Gastrocnemius medialis (tissue), 4 donors: ENCODE measurements at regions not wholly inside any gene's neighbourhood (a gene's known extent, or its start where the extent isn't known, plus 50 kb on each side); places are given as distances from the start of the nearest gene placed in this dataset.

ENCODE experiments used
- POLR2A ChIP-seq, 2 donors: fragments of 450-650 bp; IDR thresholded peaks; one replicate each; pipeline ENCODE4 v1.6.1; 2017; ENCODE audit warnings: antibody characterized with exemption in 2 of 2, mild to moderate bottlenecking in 2 of 2, moderate library complexity in 2 of 2
- TF ChIP-seq, protein P1 (sequence below), 5 experiments: fragments of 450-650 bp in 3 of 5; fragments of 200-600 bp in 2 of 5; sonication (generic) in 2 of 5; IDR thresholded peaks in 4 of 5; conservative IDR thresholded peaks in 1 of 5; 1 replicate in 4 of 5; 2 replicates in 1 of 5; pipeline ENCODE4 v1.5.1; 2016 to 2019; ENCODE audit warnings: antibody characterized with exemption in 5 of 5, mild to moderate bottlenecking in 3 of 5, moderate library complexity in 3 of 5

DNA sequence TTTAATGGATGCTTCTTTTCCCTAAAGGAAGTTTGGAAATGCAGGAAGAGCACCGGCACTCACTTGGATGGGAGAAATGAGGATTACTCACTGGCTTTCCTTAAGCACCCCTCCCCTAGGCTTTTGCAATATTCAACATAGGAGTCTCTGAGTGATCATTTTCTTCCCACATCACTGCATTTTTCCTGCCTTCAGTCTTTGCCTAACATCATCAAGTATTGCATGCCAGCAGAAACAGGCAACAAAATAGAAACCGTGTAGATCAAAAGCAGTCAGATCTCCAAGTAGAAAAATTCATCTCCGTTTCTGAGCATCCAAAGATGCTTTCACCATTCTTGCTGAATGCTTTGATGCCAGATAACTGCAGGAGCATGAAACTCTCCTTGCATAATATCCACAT is 119.9 kb downstream of the ADCYAP1R1 start:
- TF ChIP-seq, protein P1, sequence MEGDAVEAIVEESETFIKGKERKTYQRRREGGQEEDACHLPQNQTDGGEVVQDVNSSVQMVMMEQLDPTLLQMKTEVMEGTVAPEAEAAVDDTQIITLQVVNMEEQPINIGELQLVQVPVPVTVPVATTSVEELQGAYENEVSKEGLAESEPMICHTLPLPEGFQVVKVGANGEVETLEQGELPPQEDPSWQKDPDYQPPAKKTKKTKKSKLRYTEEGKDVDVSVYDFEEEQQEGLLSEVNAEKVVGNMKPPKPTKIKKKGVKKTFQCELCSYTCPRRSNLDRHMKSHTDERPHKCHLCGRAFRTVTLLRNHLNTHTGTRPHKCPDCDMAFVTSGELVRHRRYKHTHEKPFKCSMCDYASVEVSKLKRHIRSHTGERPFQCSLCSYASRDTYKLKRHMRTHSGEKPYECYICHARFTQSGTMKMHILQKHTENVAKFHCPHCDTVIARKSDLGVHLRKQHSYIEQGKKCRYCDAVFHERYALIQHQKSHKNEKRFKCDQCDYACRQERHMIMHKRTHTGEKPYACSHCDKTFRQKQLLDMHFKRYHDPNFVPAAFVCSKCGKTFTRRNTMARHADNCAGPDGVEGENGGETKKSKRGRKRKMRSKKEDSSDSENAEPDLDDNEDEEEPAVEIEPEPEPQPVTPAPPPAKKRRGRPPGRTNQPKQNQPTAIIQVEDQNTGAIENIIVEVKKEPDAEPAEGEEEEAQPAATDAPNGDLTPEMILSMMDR (IDR thresholded peaks at IDR 0.05 in 4 of 5, conservative IDR thresholded peaks at IDR 0.05 in 1 of 5), result no peak
- no peak for TF ChIP-seq POLR2A (IDR thresholded peaks at IDR 0.05)
